ENCODE measurements at regions not wholly inside any gene's neighbourhood (a gene's known extent, or its start where the extent isn't known, plus 50 kb on each side); places are given as distances from the start of the nearest gene placed in this dataset.

DNA sequence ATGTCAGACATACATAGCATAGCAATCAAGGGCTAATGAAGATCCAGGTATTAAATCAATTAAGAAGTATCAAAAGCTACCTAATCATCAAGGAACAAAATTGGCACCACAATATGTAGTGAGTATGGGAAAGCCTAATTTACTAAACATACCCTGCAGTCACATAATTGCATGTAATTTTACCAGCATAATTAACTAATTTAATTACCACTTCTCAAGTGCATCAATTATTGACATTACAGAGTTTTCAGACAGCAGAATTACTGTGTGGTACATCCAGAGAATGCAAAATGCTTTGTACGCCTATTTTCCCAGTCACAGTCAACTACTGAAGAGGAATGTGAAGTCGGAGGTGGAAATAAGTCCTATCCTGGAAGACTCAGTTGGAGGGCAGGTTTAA is 279.0 kb upstream of the ID4 start:
- Histone ChIP-seq H2AFZ (ENCODE audit: low read depth, low read length) (no peak overlapping the region), H3K36me3 (ENCODE audit: control insufficient read depth in 2 of 2, extremely low read depth in 1 of 2, insufficient read depth in 2 of 2, low read length in 2 of 2) (no peaks in the 10 kb centered on the region), H4K20me1 (replicated peaks; ENCODE audit: control insufficient read depth, extremely low read depth, insufficient read depth, low read length) (no peaks in the 10 kb centered on the region), H3K9me1 (replicated peaks; ENCODE audit: control insufficient read depth, extremely low read depth, insufficient read depth, low read length) (no peaks in the 10 kb centered on the region), H3K4me3 (replicated peaks in 1 of 3; ENCODE audit: insufficient read depth in 1 of 3, low read depth in 1 of 3, low read length in 3 of 3) (no peak overlapping the region), H3K9me3 (replicated peaks; ENCODE audit: control insufficient read depth, insufficient read depth, low read length) (no peaks in the 10 kb centered on the region), H3K4me2 (ENCODE audit: insufficient read depth, low read length) (no peak overlapping the region), H3K27me3 (ENCODE audit: control insufficient read depth in 2 of 2, insufficient read depth in 2 of 2, low read length in 2 of 2) (no peaks in the 10 kb centered on the region), H3K4me1 (ENCODE audit: control insufficient read depth, extremely low read depth, insufficient read depth, low read length) (no peaks in the 10 kb centered on the region), H3K79me2 (ENCODE audit: control insufficient read depth, insufficient read depth, low read length) (no peaks in the 10 kb centered on the region), H3K27ac (ENCODE audit: insufficient read depth, low read depth, low read length) (no peak overlapping the region), H3K9ac (replicated peaks; ENCODE audit: extremely low read depth, insufficient read depth, low read length) (no peak overlapping the region)
- FAIRE-seq (no peak), DNase-seq (ENCODE audit: low read depth, low spot score) (no peak)
- TF ChIP-seq, protein P1, sequence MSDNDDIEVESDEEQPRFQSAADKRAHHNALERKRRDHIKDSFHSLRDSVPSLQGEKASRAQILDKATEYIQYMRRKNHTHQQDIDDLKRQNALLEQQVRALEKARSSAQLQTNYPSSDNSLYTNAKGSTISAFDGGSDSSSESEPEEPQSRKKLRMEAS (IDR thresholded peaks at IDR 0.05; ENCODE audit: insufficient read depth, insufficient read length), result no peak
- TF ChIP-seq, protein P2, sequence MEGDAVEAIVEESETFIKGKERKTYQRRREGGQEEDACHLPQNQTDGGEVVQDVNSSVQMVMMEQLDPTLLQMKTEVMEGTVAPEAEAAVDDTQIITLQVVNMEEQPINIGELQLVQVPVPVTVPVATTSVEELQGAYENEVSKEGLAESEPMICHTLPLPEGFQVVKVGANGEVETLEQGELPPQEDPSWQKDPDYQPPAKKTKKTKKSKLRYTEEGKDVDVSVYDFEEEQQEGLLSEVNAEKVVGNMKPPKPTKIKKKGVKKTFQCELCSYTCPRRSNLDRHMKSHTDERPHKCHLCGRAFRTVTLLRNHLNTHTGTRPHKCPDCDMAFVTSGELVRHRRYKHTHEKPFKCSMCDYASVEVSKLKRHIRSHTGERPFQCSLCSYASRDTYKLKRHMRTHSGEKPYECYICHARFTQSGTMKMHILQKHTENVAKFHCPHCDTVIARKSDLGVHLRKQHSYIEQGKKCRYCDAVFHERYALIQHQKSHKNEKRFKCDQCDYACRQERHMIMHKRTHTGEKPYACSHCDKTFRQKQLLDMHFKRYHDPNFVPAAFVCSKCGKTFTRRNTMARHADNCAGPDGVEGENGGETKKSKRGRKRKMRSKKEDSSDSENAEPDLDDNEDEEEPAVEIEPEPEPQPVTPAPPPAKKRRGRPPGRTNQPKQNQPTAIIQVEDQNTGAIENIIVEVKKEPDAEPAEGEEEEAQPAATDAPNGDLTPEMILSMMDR (IDR thresholded peaks at IDR 0.05; ENCODE audit: extremely low read depth in 1 of 2, insufficient read depth in 1 of 2, low read depth in 1 of 2, low read length in 2 of 2), result no peak
- TF ChIP-seq FOS (IDR thresholded peaks at IDR 0.05; ENCODE audit: borderline replicate concordance, insufficient read depth, low read length), result no peak
- TF ChIP-seq MYC (IDR thresholded peaks at IDR 0.05; ENCODE audit: low read depth, low read length), result no peak
- TF ChIP-seq GATA2 (IDR thresholded peaks at IDR 0.05; ENCODE audit: insufficient read depth, insufficient read length, low read depth, low read length), result no peak
- no peak for TF ChIP-seq POLR2AphosphoS5 (IDR thresholded peaks at IDR 0.05; ENCODE audit: insufficient read depth, low read depth, low read length)
- no peak for TF ChIP-seq JUN (IDR thresholded peaks at IDR 0.05; ENCODE audit: borderline replicate concordance, insufficient read depth, insufficient read length, low read depth)
- TF ChIP-seq POLR2A (IDR thresholded peaks at IDR 0.05; ENCODE audit: low read depth, low read length), result no peak
- TF ChIP-seq EZH2 (IDR thresholded peaks at IDR 0.05; ENCODE audit: borderline replicate concordance, low read depth, low read length, severe bottlenecking), result no peak
- BruUV-seq (replicated peaks), result no TSS peak
- intact Hi-C loops (cut with micrococcal nuclease), result no loop called here
- POLR2A ChIA-PET, result no interaction called here
- CTCF ChIA-PET, result no interaction called here
- dilution Hi-C loops (cut with MboI; ENCODE audit: extremely low pct_ligation_motif_present, low sequenced_read_pairs), result no loop called here

All from endothelial cell of umbilical vein (primary cell).